ENCODE measurements at regions not wholly inside any gene's neighbourhood (a gene's known extent, or its start where the extent isn't known, plus 50 kb on each side); places are given as distances from the start of the nearest gene placed in this dataset.

DNA sequence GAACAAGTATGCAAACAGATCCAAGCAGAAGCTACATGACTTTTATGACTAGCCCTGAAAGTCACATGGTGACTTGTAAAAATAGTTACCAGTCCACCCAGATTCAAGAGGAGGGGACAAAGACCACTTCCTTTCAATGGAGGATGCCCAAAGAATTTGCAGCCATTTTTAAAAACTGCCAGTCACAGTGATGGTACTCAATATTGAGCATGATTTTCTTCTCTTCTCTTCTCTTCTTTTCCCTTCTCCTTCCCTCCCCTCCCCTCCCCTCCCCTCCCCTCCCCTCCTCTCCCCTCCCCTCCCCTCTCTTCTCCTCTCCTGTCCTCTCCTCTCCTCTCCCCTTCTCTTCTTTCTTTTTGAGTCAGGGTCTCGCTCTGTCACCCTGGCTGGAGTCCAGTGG is 286.9 kb downstream of the PARP8 start:
- Mint-ChIP-seq H3K9me3 (no peaks in the 10 kb centered on the region), H3K4me3 (no peak overlapping the region), H3K4me1 (no peaks in the 10 kb centered on the region), H3K27me3 (peaks cover 10% of the 10 kb centered on the region), H3K27ac (no peak overlapping the region), H3K36me3 (no peaks in the 10 kb centered on the region)
- no peak for ATAC-seq

DNA sequence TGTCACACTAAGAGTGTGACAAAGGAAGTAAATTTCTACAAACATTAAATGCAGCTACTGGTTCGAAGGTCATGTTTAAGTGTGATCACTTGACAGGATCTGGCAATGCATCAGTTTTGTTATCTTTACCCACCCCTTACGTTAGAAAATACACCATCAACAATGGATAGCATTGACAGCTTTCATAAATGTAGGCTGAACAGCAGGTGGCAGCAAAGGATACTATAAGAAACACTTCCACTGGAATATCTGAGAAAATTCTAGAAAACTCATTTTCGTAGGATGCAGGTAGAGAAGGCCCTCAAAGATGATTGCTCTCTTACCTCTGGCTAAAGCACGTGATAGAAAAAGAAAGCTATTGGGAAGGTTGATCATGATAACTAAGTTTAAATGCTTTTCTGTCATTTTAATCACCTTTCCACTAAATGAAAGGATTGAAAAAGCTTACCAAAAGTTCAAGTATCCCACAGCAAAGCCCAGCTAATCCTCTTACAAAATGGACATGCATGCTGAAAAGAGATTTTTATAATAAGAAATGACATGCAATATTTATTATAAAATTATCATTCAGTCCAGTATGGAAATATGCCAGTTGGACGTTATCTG is 292.5 kb downstream of the PARP8 start:
- Mint-ChIP-seq H3K4me3 (no peak overlapping the region), H3K27ac (no peak overlapping the region), H3K4me1 (peaks cover 14% of the 10 kb centered on the region), H3K9me3 (no peaks in the 10 kb centered on the region), H3K27me3 (peaks cover 24% of the 10 kb centered on the region), H3K36me3 (no peaks in the 10 kb centered on the region)
- no peak for ATAC-seq

GRCh38 chr5:50962934-50963872 is 296.8 kb downstream of the PARP8 start:
- peaks cover 5% of the 10 kb centered on the region for H3K36me3 Mint-ChIP-seq
- no peak overlapping the region for H3K27ac Mint-ChIP-seq

DNA sequence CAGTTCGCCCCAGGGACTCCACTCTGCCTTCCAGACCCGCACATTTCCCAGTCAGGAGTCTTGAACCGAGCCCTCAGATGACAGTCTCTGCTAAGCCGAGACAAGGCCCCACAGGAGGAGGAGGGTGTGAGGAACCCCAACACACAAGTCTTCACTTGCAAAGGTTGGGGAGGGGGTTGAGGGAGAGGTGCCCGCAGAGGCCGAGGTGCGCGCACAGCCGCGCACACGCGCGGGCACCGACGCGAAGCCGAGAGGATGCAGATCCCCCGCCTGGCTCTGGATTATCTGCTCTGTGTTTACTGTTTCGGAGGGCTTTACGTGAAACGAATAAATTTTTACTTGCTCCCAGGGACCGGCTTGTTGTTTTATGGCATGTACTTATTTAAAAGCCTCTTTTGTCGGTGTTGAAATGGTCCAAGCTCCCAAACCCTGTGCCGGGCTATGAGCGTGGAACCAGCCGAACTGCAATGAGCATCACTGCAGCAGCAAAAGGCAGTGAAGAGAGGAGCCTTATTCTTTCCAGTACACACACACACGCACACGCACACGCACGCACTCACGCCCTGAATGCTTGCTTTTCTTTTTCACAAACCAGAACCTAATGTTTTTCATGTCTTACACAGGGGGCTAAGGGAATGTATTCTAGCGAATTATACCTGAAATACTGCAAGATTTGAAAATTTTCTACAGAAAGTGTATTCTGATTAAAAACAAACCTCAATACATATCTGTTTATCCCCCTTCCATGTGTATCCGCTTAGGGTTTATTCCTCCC is 297.7 kb downstream of the PARP8 start:
- H3K4me3 Mint-ChIP-seq: no peak overlapping the region
- no peak for ATAC-seq
- H3K27me3 Mint-ChIP-seq: peaks cover 75% of the 10 kb centered on the region
- peaks cover 5% of the 10 kb centered on the region for H3K36me3 Mint-ChIP-seq
- no peak overlapping the region for H3K27ac Mint-ChIP-seq
- H3K4me1 Mint-ChIP-seq: peaks cover 54% of the 10 kb centered on the region
- peaks cover 6% of the 10 kb centered on the region for H3K9me3 Mint-ChIP-seq

More at GRCh38 chr5:50962934-50963872, 296.8 kb downstream of the PARP8 start:
- Mint-ChIP-seq H3K4me3 (peak overlapping the region; percentile 78), H3K27me3 (peaks cover 65% of the 10 kb centered on the region), H3K9me3 (peaks cover 3% of the 10 kb centered on the region), H3K4me1 (peaks cover 44% of the 10 kb centered on the region)
- peak; percentile 76 for ATAC-seq

GRCh38 chr5:50964746-50965653 is 298.6 kb downstream of the PARP8 start:
- H3K36me3 Mint-ChIP-seq: peaks cover 5% of the 10 kb centered on the region
- peaks cover 6% of the 10 kb centered on the region for H3K9me3 Mint-ChIP-seq
- H3K27me3 Mint-ChIP-seq: peaks cover 82% of the 10 kb centered on the region
- no peak overlapping the region for H3K27ac Mint-ChIP-seq
- peaks cover 61% of the 10 kb centered on the region for H3K4me1 Mint-ChIP-seq
- no peak for ATAC-seq
- H3K4me3 Mint-ChIP-seq: no peak overlapping the region

- Mint-ChIP-seq H3K4me3 (peak overlapping the region; percentile 30), H3K9me3 (peaks cover 6% of the 10 kb centered on the region), H3K4me1 (peaks cover 61% of the 10 kb centered on the region), H3K36me3 (peaks cover 5% of the 10 kb centered on the region), H3K27ac (no peak overlapping the region), H3K27me3 (peaks cover 79% of the 10 kb centered on the region)
- ATAC-seq: no peak
Observed at GRCh38 chr5:50965654-50966375, 299.4 kb downstream of the PARP8 start.

DNA sequence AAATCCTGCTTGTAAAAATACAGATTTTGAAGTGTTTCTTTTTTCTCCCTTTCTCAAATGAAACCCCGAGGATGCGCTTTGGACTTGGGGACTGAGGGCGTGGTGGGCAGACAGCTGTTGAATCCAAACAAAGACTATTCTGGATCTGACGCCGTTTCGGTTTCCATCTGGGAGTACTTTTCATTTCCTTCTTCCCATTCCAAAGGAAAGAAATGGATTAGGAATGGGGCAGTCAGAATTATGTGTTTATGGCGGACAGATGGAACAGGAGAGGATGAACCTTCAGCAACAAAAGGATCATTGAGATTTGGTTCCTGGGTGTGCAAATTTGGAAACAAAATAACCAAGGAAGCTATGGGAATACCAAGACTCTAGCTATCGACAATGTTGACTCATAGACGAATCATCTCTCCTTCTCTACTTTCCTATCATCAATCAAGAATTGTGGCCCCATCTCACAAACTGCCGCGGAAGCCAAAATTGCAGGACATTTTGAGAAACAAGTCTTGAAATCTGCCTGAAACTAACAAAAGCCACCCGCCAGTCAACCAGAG is 300.6 kb downstream of the PARP8 start:
- H3K4me3 Mint-ChIP-seq: peak overlapping the region; percentile 75
- peaks cover 61% of the 10 kb centered on the region for H3K4me1 Mint-ChIP-seq
- peaks cover 6% of the 10 kb centered on the region for H3K9me3 Mint-ChIP-seq
- peaks cover 5% of the 10 kb centered on the region for H3K36me3 Mint-ChIP-seq
- no peak overlapping the region for H3K27ac Mint-ChIP-seq
- no peak for ATAC-seq
- peaks cover 87% of the 10 kb centered on the region for H3K27me3 Mint-ChIP-seq

DNA sequence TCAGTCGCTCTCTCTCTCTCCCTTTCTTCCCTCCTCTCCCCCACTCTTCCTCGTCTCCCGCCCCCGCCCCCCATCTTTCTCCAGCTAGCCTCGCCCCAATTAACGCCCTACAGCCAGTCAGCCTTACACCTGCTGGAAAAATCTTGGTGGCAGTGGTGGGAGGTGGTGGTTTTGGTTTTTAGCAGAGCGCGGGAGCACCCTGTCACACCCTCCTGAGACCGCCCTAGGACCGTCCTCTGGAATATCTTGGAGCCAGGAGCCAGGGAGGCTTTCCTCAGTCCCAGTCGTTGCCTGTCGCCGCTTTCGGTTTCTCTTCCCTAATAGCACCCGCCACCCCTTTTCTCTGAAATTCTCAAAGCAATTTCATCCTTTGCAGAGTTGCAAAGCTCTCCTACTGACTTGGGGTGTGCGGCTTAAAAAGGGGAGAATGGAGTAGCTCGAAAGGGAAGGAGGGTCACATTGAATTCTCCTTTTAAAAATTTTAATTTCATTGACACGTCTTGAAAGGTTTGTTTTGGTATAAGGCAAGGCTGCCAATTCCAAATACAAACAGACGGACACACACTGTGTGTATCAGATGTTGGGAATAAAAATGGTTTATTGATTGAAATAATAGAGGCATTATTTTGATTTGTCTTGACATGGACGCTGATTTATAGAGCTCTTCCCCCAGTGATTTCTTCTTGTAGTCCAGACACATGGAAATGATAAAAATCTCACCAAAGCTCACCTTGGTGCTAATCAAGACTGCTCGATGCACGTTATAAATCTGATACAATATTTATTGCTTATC is 301.3 kb downstream of the PARP8 start:
- ATAC-seq: no peak
- peak overlapping the region; percentile 75 for H3K4me3 Mint-ChIP-seq
- no peak overlapping the region for H3K27ac Mint-ChIP-seq
- H3K36me3 Mint-ChIP-seq: peaks cover 5% of the 10 kb centered on the region
- peaks cover 60% of the 10 kb centered on the region for H3K4me1 Mint-ChIP-seq
- peaks cover 6% of the 10 kb centered on the region for H3K9me3 Mint-ChIP-seq
- H3K27me3 Mint-ChIP-seq: peaks cover 84% of the 10 kb centered on the region

GRCh38 chr5:50968356-50969149 is 302.1 kb downstream of the PARP8 start:
- Mint-ChIP-seq H3K4me3 (peak overlapping the region; percentile 39), H3K4me1 (peaks cover 52% of the 10 kb centered on the region), H3K9me3 (peaks cover 6% of the 10 kb centered on the region), H3K27ac (no peak overlapping the region), H3K36me3 (peaks cover 5% of the 10 kb centered on the region), H3K27me3 (peaks cover 76% of the 10 kb centered on the region)
- ATAC-seq: no peak

GRCh38 chr5:50969151-50970031 is 303.0 kb downstream of the PARP8 start:
- Mint-ChIP-seq H3K36me3 (peaks cover 5% of the 10 kb centered on the region), H3K4me3 (peak overlapping the region; percentile 21), H3K4me1 (peaks cover 44% of the 10 kb centered on the region), H3K27me3 (peaks cover 68% of the 10 kb centered on the region), H3K27ac (no peak overlapping the region), H3K9me3 (peaks cover 6% of the 10 kb centered on the region)
- ATAC-seq: no peak

DNA sequence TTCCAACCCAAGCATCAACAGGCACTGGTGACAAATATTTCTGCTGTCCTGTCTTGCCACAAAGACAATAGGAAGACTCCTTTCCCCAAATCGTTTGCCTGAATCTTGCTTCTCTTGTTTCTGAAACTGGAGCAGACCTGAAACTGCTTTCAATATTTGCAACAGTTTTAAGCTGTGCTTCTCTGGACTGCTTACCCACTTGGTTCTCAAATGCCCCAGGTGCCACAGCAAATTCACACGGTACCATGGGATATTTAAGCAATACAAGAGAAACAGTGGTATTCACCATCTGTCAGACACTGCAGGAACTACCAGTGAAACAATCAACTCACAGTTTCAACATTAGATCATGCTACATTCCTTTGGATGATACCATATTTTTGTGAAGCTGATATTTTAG is 309.4 kb downstream of the PARP8 start:
- Mint-ChIP-seq H3K36me3 (no peaks in the 10 kb centered on the region), H3K27ac (no peak overlapping the region), H3K9me3 (no peaks in the 10 kb centered on the region), H3K4me1 (no peaks in the 10 kb centered on the region), H3K27me3 (peaks cover 29% of the 10 kb centered on the region), H3K4me3 (no peak overlapping the region)
- no peak for ATAC-seq

- no peak for ATAC-seq
- peaks cover 21% of the 10 kb centered on the region for H3K27me3 Mint-ChIP-seq
- H3K9me3 Mint-ChIP-seq: no peaks in the 10 kb centered on the region
- H3K36me3 Mint-ChIP-seq: no peaks in the 10 kb centered on the region
- no peak overlapping the region for H3K27ac Mint-ChIP-seq
- H3K4me3 Mint-ChIP-seq: no peak overlapping the region
- no peaks in the 10 kb centered on the region for H3K4me1 Mint-ChIP-seq
Observed at GRCh38 chr5:50978924-50979323, 312.5 kb downstream of the PARP8 start.

Data from stimulated activated memory B cell treated with anti-CD40 and anti-IgM and Interleukin-4, amounts not matched to agents 10 μg/mL and 1 μg/mL and 100 μg/mL, for 72 hours (primary cell).